SK-N-SH (cell line): ENCODE measurements at regions not wholly inside any gene's neighbourhood (a gene's known extent, or its start where the extent isn't known, plus 50 kb on each side); places are given as distances from the start of the nearest gene placed in this dataset.

ENCODE experiments used
- CTCF ChIA-PET: fragments of 300-600, 350-600 bp; formaldehyde crosslinking; extraction: SDS; loops from one replicate; lab custom pipeline; 2021; lab: Yijun Ruan, JAX
- POLR2A ChIA-PET: fragments of 350-600 bp; sonication (Branson Sonifier 250); formaldehyde crosslinking; extraction: SDS; loops from one replicate; lab custom pipeline; 2020; ENCODE audit warnings: antibody characterized with exemption, inconsistent platforms; lab: Yijun Ruan, JAX
- DNase-seq: peaks from one replicate; pipeline ENCODE4 v3.0.0; 2012
- H2AFZ ChIP-seq: fragments of 200-600 bp; sonication (generic); 2 replicates; pipeline ENCODE4 v1.8.1; 2016; ENCODE audit warnings: antibody characterized with exemption, mild to moderate bottlenecking, low read depth
- H3F3A ChIP-seq: fragments of 200-600 bp; sonication (generic); replicated peaks from 2 replicates; pipeline ENCODE3; 2016; ENCODE audit warnings: antibody characterized with exemption, mild to moderate bottlenecking; ENCODE audit not compliant: insufficient read depth
- H3K27ac ChIP-seq, 2 experiments: fragments of 200-500 bp in 1 of 2; fragments of 200-600 bp in 1 of 2; sonication (Bioruptor generic) in 1 of 2; sonication (generic), shearing (Covaris generic) in 1 of 2; 2 replicates each; pipeline versions ENCODE4 v1.5.1 to v1.6.1; 2014 to 2016; ENCODE audit warnings: low read depth in 2 of 2, inconsistent platforms in 1 of 2, low read length in 1 of 2, mild to moderate bottlenecking in 1 of 2, mixed read lengths in 1 of 2
- H3K27me3 ChIP-seq: fragments of 200-600 bp; sonication (generic), shearing (Covaris generic); 2 replicates; pipeline ENCODE4 v1.6.1; 2016; ENCODE audit warnings: mixed run types; ENCODE audit not compliant: insufficient read depth
- H3K36me3 ChIP-seq, 2 experiments: fragments of 200-500 bp in 1 of 2; fragments of 200-600 bp in 1 of 2; sonication (Bioruptor generic) in 1 of 2; sonication (generic) in 1 of 2; replicated peaks in 1 of 2; 2 replicates each; pipeline versions ENCODE3 to v1.5.1; 2014 to 2016; ENCODE audit warnings: low read length in 1 of 2, mild to moderate bottlenecking in 1 of 2; ENCODE audit not compliant: insufficient read depth in 2 of 2, control insufficient read depth in 1 of 2
- H3K4me1 ChIP-seq, 2 experiments: fragments of 200-500 bp in 1 of 2; fragments of 200-600 bp in 1 of 2; sonication (Bioruptor generic) in 1 of 2; sonication (generic), shearing (Covaris generic) in 1 of 2; 2 replicates each; pipeline versions ENCODE4 v1.5.1 to v1.6.1; 2014 to 2016; ENCODE audit warnings: low read depth in 1 of 2, low read length in 1 of 2, mixed run types in 1 of 2; ENCODE audit not compliant: insufficient read depth in 2 of 2, control insufficient read depth in 1 of 2
- H3K4me2 ChIP-seq: fragments of 200-600 bp; sonication (generic), shearing (Covaris generic); 2 replicates; pipeline ENCODE4 v1.6.1; 2017; ENCODE audit warnings: mixed run types
- H3K4me3 ChIP-seq, 2 experiments: fragments of 200-500 bp in 1 of 2; fragments of 200-600 bp in 1 of 2; sonication (Bioruptor generic) in 1 of 2; sonication (generic), shearing (Covaris generic) in 1 of 2; 2 replicates each; pipeline versions ENCODE4 v1.5.1 to v1.8.1; 2014 to 2016; ENCODE audit warnings: low read depth in 2 of 2, inconsistent platforms in 1 of 2, low read length in 1 of 2, mild to moderate bottlenecking in 1 of 2, mixed read lengths in 1 of 2, moderate library complexity in 1 of 2
- H3K79me2 ChIP-seq: fragments of 200-600 bp; sonication (generic); 2 replicates; pipeline ENCODE4 v1.8.1; 2017; ENCODE audit warnings: mild to moderate bottlenecking; ENCODE audit not compliant: insufficient read depth
- H3K9ac ChIP-seq: fragments of 200-600 bp; sonication (generic); 2 replicates; pipeline ENCODE4 v1.6.1; 2017; ENCODE audit warnings: mixed run types
- H3K9me2 ChIP-seq: fragments of 200-600 bp; sonication (generic); 2 replicates; pipeline ENCODE4 v1.6.1; 2017; ENCODE audit warnings: mixed run types
- H3K9me3 ChIP-seq: fragments of 200-600 bp; sonication (generic); 2 replicates; pipeline ENCODE4 v1.6.1; 2017; ENCODE audit warnings: mixed run types, mild to moderate bottlenecking, moderate library complexity
- H4K20me1 ChIP-seq: fragments of 200-600 bp; sonication (generic); 2 replicates; pipeline ENCODE4 v1.6.1; 2017; ENCODE audit warnings: mild to moderate bottlenecking, mixed run types; ENCODE audit not compliant: insufficient read depth
- CHD2 ChIP-seq: fragments of 150-350 bp; IDR thresholded peaks from 2 replicates; pipeline ENCODE4 v1.6.1; 2018; ENCODE audit warnings: low read length; ENCODE audit not compliant: partially characterized antibody
- FOSL2 ChIP-seq: IDR thresholded peaks from 2 replicates; pipeline ENCODE4 v1.4.0; 2012; ENCODE audit warnings: low read depth, mild to moderate bottlenecking, moderate library complexity, borderline replicate concordance
- FOXJ3 ChIP-seq: sonication (generic); formaldehyde crosslinking; IDR thresholded peaks from 2 replicates; pipeline ENCODE4 v1.5.1; 2020; ENCODE audit warnings: mild to moderate bottlenecking, missing genetic modification reagents
- FOXM1 ChIP-seq: IDR thresholded peaks from 2 replicates; pipeline ENCODE4 v1.4.0; 2012; ENCODE audit warnings: low read depth, mild to moderate bottlenecking
- GABPA ChIP-seq: IDR thresholded peaks from 2 replicates; pipeline ENCODE4 v1.4.0; 2012; ENCODE audit warnings: low read depth, mild to moderate bottlenecking
- MXI1 ChIP-seq: IDR thresholded peaks from 2 replicates; pipeline ENCODE4 v1.6.1; 2012; ENCODE audit warnings: mild to moderate bottlenecking, low read depth, low read length, improper control_type of control experiment
- NRF1 ChIP-seq: IDR thresholded peaks from 2 replicates; pipeline ENCODE4 v1.6.1; 2012; ENCODE audit warnings: low read depth, mild to moderate bottlenecking, low read length
- RAD21 ChIP-seq: IDR thresholded peaks from 2 replicates; pipeline ENCODE4 v1.6.1; 2012; ENCODE audit warnings: mild to moderate bottlenecking, low read length
- RFX5 ChIP-seq: IDR thresholded peaks from 2 replicates; pipeline ENCODE4 v1.6.1; 2012; ENCODE audit warnings: mild to moderate bottlenecking, improper control_type of control experiment, low read length
- SMC3 ChIP-seq: IDR thresholded peaks from 2 replicates; pipeline ENCODE4 v1.6.1; 2012; ENCODE audit warnings: low read depth, low read length, improper control_type of control experiment
- WGBS: methylation state at CpG from one replicate; pipeline ENCODE4 v1.1.6; 2017; ENCODE audit warnings: low lambda C conversion rate; 5-methylcytosine and 5-hydroxymethylcytosine counted together
- TF ChIP-seq, protein P1 (sequence below): fragments of 150-350 bp; IDR thresholded peaks from 2 replicates; pipeline ENCODE4 v1.6.1; 2017; ENCODE audit warnings: antibody characterized with exemption, low read length, low read depth, borderline replicate concordance
- TF ChIP-seq, protein P2 (sequence below): IDR thresholded peaks from 2 replicates; pipeline ENCODE4 v1.4.0; 2012; ENCODE audit warnings: low read depth
- TF ChIP-seq, protein P3 (sequence below): IDR thresholded peaks from 2 replicates; pipeline ENCODE4 v1.6.1; 2012; ENCODE audit warnings: mild to moderate bottlenecking, low read depth, low read length, moderate library complexity

DNA sequence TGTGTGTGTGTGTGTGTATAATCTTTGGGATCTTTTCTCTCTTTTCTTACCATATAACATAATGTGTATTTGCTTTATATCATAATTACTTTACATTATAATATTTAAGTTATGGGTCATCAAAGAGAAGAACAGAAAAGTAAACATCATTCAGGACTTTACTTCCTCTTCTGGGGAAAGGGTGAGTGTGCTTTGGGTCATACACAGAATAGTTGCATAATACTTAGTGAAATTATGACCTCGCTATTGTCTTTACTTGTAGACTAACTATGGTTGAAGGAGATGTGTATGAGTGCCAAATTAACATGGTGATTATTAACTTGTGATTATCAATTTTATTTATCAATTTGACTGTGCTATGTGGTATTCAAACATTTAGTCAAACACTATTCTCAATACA is 1086.9 kb downstream of the DIPK2A start (continued):
- TF ChIP-seq, protein P1, sequence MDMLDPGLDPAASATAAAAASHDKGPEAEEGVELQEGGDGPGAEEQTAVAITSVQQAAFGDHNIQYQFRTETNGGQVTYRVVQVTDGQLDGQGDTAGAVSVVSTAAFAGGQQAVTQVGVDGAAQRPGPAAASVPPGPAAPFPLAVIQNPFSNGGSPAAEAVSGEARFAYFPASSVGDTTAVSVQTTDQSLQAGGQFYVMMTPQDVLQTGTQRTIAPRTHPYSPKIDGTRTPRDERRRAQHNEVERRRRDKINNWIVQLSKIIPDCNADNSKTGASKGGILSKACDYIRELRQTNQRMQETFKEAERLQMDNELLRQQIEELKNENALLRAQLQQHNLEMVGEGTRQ = no peak
- no peak for TF ChIP-seq NRF1
- TF ChIP-seq CHD2 = no peak
- TF ChIP-seq, all 33 proteins: peak for 0

GRCh38 chr3:145063616-145064015 is 1092.0 kb downstream of the DIPK2A start:
- Histone ChIP-seq H3K36me3 (no peaks in the 10 kb centered on the region), H3K4me1 (no peaks in the 10 kb centered on the region), H3K9me3 (no peaks in the 10 kb centered on the region), H3K27ac (no peak overlapping the region), H3K9ac (no peak overlapping the region), H4K20me1 (no peaks in the 10 kb centered on the region), H3K4me2 (no peak overlapping the region), H3K4me3 (no peak overlapping the region), H3K27me3 (no peaks in the 10 kb centered on the region), H3K79me2 (no peaks in the 10 kb centered on the region), H3F3A (no peaks in the 10 kb centered on the region), H2AFZ (no peak overlapping the region), H3K9me2 (no peaks in the 10 kb centered on the region)
- ChIA-PET POLR2A (no interaction called here), CTCF (no interaction called here)
- 2% methylated on average over 5 of the region's 5 CpGs for WGBS
- TF ChIP-seq RFX5 (no peak), MXI1 (no peak), FOXM1 (no peak), FOXJ3 (CRISPR knock-in tag) (no peak), NRF1 (no peak), RAD21 (no peak), GABPA (no peak), FOSL2 (no peak), SMC3 (no peak)
- TF ChIP-seq, protein P2, sequence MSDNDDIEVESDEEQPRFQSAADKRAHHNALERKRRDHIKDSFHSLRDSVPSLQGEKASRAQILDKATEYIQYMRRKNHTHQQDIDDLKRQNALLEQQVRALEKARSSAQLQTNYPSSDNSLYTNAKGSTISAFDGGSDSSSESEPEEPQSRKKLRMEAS = no peak
- TF ChIP-seq, protein P1 = no peak
- TF ChIP-seq, protein P3, sequence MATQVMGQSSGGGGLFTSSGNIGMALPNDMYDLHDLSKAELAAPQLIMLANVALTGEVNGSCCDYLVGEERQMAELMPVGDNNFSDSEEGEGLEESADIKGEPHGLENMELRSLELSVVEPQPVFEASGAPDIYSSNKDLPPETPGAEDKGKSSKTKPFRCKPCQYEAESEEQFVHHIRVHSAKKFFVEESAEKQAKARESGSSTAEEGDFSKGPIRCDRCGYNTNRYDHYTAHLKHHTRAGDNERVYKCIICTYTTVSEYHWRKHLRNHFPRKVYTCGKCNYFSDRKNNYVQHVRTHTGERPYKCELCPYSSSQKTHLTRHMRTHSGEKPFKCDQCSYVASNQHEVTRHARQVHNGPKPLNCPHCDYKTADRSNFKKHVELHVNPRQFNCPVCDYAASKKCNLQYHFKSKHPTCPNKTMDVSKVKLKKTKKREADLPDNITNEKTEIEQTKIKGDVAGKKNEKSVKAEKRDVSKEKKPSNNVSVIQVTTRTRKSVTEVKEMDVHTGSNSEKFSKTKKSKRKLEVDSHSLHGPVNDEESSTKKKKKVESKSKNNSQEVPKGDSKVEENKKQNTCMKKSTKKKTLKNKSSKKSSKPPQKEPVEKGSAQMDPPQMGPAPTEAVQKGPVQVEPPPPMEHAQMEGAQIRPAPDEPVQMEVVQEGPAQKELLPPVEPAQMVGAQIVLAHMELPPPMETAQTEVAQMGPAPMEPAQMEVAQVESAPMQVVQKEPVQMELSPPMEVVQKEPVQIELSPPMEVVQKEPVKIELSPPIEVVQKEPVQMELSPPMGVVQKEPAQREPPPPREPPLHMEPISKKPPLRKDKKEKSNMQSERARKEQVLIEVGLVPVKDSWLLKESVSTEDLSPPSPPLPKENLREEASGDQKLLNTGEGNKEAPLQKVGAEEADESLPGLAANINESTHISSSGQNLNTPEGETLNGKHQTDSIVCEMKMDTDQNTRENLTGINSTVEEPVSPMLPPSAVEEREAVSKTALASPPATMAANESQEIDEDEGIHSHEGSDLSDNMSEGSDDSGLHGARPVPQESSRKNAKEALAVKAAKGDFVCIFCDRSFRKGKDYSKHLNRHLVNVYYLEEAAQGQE = no peak
- no peak for DNase-seq
